Keratinocyte (primary cell): ENCODE measurements at regions not wholly inside any gene's neighbourhood (a gene's known extent, or its start where the extent isn't known, plus 50 kb on each side); places are given as distances from the start of the nearest gene placed in this dataset.

Source experiments
- DNase-seq: peaks from one replicate; pipeline ENCODE4 v3.0.0-alpha.2; 2011; ENCODE audit warnings: low read depth, missing footprints, low spot score
- FAIRE-seq: peaks from 2 replicates; lab custom pipeline; 2011; peaks lifted over from hg19 to GRCh38; lab: Jason Lieb, UNC
- H2AFZ ChIP-seq: 2 replicates; pipeline ENCODE4 v1.6.0; 2012; ENCODE audit warnings: low read length, control low read depth, inconsistent platforms; ENCODE audit not compliant: control insufficient read depth
- H3K27ac ChIP-seq: 2 replicates; pipeline ENCODE4 v1.5.1; 2011; ENCODE audit warnings: low read length; ENCODE audit not compliant: control insufficient read depth, insufficient read depth
- H3K27me3 ChIP-seq: 3 replicates; pipeline ENCODE4 v1.6.0; 2011; ENCODE audit warnings: low read length; ENCODE audit not compliant: control insufficient read depth, insufficient read depth; ENCODE audit errors: extremely low read depth
- H3K36me3 ChIP-seq, 2 experiments: 2 replicates in 1 of 2; 3 replicates in 1 of 2; pipeline ENCODE4 v1.5.1; 2011; ENCODE audit warnings: low read length in 2 of 2, mild to moderate bottlenecking in 1 of 2; ENCODE audit not compliant: control insufficient read depth in 2 of 2, insufficient read depth in 2 of 2; ENCODE audit errors: extremely low read depth in 1 of 2
- H3K4me1 ChIP-seq: 3 replicates; pipeline ENCODE4 v1.5.1; 2011; ENCODE audit warnings: low read length; ENCODE audit not compliant: control insufficient read depth, insufficient read depth; ENCODE audit errors: extremely low read depth
- H3K4me2 ChIP-seq: 3 replicates; pipeline ENCODE4 v1.6.0; 2011; ENCODE audit warnings: low read depth, low read length; ENCODE audit not compliant: control insufficient read depth, insufficient read depth; ENCODE audit errors: extremely low read depth
- H3K4me3 ChIP-seq, 3 experiments: fragments of 200-600 bp in 1 of 3; sonication (generic) in 1 of 3; 2 replicates in 2 of 3; 3 replicates in 1 of 3; pipeline ENCODE4 v1.5.1; 2011 to 2016; ENCODE audit warnings: low read length in 3 of 3, mild to moderate bottlenecking in 3 of 3, control low read depth in 2 of 3, inconsistent platforms in 1 of 3, low read depth in 1 of 3, mixed read lengths in 1 of 3, mixed run types in 1 of 3, moderate library complexity in 1 of 3; ENCODE audit not compliant: control insufficient read depth in 2 of 3, insufficient read depth in 2 of 3; ENCODE audit errors: extremely low read depth in 1 of 3
- H3K79me2 ChIP-seq: 2 replicates; pipeline ENCODE4 v1.6.0; 2012; ENCODE audit warnings: low read length; ENCODE audit not compliant: control insufficient read depth, insufficient read depth
- H3K9ac ChIP-seq: 3 replicates; pipeline ENCODE4 v1.6.0; 2011; ENCODE audit warnings: low read length; ENCODE audit not compliant: control insufficient read depth, insufficient read depth; ENCODE audit errors: extremely low read depth
- H3K9me1 ChIP-seq: 3 replicates; pipeline ENCODE4 v1.6.0; 2011; ENCODE audit warnings: low read length; ENCODE audit not compliant: control insufficient read depth, insufficient read depth; ENCODE audit errors: extremely low read depth
- H3K9me3 ChIP-seq: 2 replicates; pipeline ENCODE4 v1.5.1; 2012; ENCODE audit warnings: low read depth, low read length; ENCODE audit not compliant: control insufficient read depth
- H4K20me1 ChIP-seq: 3 replicates; pipeline ENCODE4 v1.6.0; 2011; ENCODE audit warnings: low read length; ENCODE audit not compliant: control insufficient read depth, insufficient read depth; ENCODE audit errors: extremely low read depth
- EZH2 ChIP-seq: IDR thresholded peaks from one replicate; pipeline ENCODE4 v1.6.1; 2012; ENCODE audit warnings: inconsistent platforms, mild to moderate bottlenecking, low read length, moderate library complexity
- dilution Hi-C: fragments of 300-500 bp; cut with MboI; formaldehyde crosslinking; loops from one replicate; pipeline ENCODE4 v1.7.0; 2020; ENCODE audit warnings: low sequenced_read_pairs; ENCODE audit not compliant: extremely low pct_ligation_motif_present
- TF ChIP-seq, protein P1 (sequence below), 3 experiments: IDR thresholded peaks in 1 of 3; conservative IDR thresholded peaks in 1 of 3; optimal IDR thresholded peaks in 1 of 3; 2 replicates in 2 of 3; 3 replicates in 1 of 3; pipeline versions ENCODE3 to v1.5.1; 2011; ENCODE audit warnings: low read length in 3 of 3, mild to moderate bottlenecking in 3 of 3, moderate library complexity in 2 of 3, control low read depth in 1 of 3, inconsistent platforms in 1 of 3; ENCODE audit not compliant: insufficient read depth in 2 of 3; ENCODE audit errors: extremely low read depth in 1 of 3

DNA sequence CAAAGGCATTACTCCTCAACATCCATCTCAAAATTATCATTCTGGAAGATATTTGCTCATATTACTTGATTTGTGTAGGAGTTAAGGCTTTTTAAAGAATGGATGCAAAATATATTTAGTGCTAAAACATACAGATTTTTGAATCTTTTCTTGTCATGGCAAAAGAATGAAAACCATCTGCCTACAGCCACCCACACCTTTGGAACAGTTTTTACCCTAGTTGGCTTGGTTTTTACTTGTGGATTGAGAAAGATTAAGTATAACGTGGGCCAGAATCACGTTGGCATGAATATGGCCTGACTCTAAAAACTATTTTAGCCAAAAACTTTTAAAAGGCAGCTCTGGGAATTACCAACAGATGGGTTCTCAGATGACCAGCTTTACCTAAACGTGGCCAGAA lies 128.2 kb downstream of the SPAG6 start:
- Histone ChIP-seq H3K4me1 (no peaks in the 10 kb centered on the region), H3K9me1 (no peaks in the 10 kb centered on the region), H3K27ac (no peak overlapping the region), H2AFZ (no peak overlapping the region), H3K9ac (no peak overlapping the region), H3K27me3 (peaks cover 67% of the 10 kb centered on the region), H3K9me3 (no peaks in the 10 kb centered on the region), H3K4me2 (no peak overlapping the region), H3K79me2 (no peaks in the 10 kb centered on the region), H4K20me1 (peaks cover 4% of the 10 kb centered on the region), H3K36me3 (no peaks in the 10 kb centered on the region), H3K4me3 (no peak overlapping the region)
- DNase-seq (no peak), FAIRE-seq (no peak)
- dilution Hi-C loops, result no loop called here
- no peak for TF ChIP-seq EZH2
- TF ChIP-seq, protein P1, sequence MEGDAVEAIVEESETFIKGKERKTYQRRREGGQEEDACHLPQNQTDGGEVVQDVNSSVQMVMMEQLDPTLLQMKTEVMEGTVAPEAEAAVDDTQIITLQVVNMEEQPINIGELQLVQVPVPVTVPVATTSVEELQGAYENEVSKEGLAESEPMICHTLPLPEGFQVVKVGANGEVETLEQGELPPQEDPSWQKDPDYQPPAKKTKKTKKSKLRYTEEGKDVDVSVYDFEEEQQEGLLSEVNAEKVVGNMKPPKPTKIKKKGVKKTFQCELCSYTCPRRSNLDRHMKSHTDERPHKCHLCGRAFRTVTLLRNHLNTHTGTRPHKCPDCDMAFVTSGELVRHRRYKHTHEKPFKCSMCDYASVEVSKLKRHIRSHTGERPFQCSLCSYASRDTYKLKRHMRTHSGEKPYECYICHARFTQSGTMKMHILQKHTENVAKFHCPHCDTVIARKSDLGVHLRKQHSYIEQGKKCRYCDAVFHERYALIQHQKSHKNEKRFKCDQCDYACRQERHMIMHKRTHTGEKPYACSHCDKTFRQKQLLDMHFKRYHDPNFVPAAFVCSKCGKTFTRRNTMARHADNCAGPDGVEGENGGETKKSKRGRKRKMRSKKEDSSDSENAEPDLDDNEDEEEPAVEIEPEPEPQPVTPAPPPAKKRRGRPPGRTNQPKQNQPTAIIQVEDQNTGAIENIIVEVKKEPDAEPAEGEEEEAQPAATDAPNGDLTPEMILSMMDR (optimal IDR thresholded peaks at IDR 0.05 in 1 of 3, IDR thresholded peaks at IDR 0.05 in 1 of 3, conservative IDR thresholded peaks at IDR 0.05 in 1 of 3; ENCODE audit: extremely low read depth in 1 of 3, insufficient read depth in 2 of 3, low read length in 3 of 3), result no peak

DNA sequence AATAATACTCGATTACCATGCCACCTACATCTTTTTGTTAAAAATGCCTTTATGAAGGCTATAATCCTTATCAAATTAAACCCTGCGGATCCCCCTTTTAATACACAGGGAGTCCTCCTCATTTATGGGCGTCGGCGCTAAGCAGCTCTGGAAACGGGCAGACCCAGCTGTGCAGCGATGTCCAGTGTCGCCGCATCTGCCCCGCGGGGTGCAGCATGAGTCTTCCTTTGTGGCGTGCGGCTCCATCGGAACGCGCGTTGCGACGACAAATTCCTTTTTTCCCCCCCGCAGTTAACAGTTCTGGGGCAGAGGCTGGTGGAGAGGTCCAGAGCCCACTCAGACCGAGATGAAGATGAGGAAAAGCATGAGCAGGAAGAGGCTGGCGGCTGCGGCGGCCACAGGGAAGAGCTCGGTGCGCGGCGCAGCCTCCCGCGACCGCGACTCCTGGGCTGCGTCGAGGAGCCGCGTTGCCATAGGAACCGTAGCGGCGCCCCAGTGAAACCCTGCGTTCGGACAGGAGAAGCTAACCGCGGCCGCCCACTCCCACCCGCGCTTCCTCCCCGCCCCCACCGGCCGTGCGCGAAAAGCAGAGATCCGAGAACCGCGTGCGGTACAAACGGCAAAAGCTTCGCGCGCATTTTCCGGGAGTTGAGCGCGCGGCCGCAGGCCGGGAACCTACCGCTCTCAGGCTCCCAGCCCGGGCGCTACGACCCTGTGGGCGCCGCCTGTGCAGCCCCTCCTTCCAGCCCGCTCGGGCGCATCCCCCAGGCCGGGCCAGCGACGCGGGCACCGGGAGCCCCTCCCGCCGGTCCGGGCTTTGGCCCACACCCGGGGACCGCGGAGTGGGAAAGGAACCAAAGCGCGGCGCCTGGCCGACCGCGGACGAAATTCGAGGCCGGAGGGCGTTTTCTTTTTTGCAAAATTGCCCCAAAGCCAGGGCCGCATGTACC lies 130.6 kb downstream of the SPAG6 start:
- Histone ChIP-seq H3K4me2 (peak overlapping the region; percentile 48), H4K20me1 (peaks cover 4% of the 10 kb centered on the region), H3K36me3 (no peaks in the 10 kb centered on the region), H3K27me3 (peaks cover 66% of the 10 kb centered on the region), H2AFZ (no peak overlapping the region), H3K9me3 (no peaks in the 10 kb centered on the region), H3K9ac (no peak overlapping the region), H3K27ac (no peak overlapping the region), H3K4me3 (peak overlapping the region in 1 of 3 experiments; percentile 36), H3K4me1 (no peaks in the 10 kb centered on the region), H3K79me2 (no peaks in the 10 kb centered on the region), H3K9me1 (no peaks in the 10 kb centered on the region)
- FAIRE-seq (no peak), DNase-seq (no peak)
- TF ChIP-seq, protein P1 (optimal IDR thresholded peaks at IDR 0.05 in 1 of 3, IDR thresholded peaks at IDR 0.05 in 1 of 3, conservative IDR thresholded peaks at IDR 0.05 in 1 of 3; ENCODE audit: extremely low read depth in 1 of 3, insufficient read depth in 2 of 3, low read length in 3 of 3), result no peak
- TF ChIP-seq EZH2, result peak; percentile 74
- dilution Hi-C loops, result no loop called here
